Spleen (tissue), 7 donors: ENCODE measurements at regions not wholly inside any gene's neighbourhood (a gene's known extent, or its start where the extent isn't known, plus 50 kb on each side); places are given as distances from the start of the nearest gene placed in this dataset.

Experiments
- POLR2A ChIP-seq, 3 donors: fragments of 450-650 bp; IDR thresholded peaks; one replicate each; pipeline ENCODE4 v1.5.1; 2017; ENCODE audit warnings: antibody characterized with exemption in 3 of 3, mild to moderate bottlenecking in 1 of 3
- POLR2AphosphoS5 ChIP-seq, 3 donors: sonication (generic); formaldehyde crosslinking; IDR thresholded peaks; one replicate each; pipeline ENCODE4 v1.5.1; 2017; ENCODE audit warnings: antibody characterized with exemption in 3 of 3
- TF ChIP-seq, protein P1 (sequence below), 11 experiments: fragments of 200-600 bp in 7 of 11; fragments of 450-650 bp in 4 of 11; sonication (generic) in 4 of 11; IDR thresholded peaks in 8 of 11; conservative IDR thresholded peaks in 3 of 11; 1 replicate in 7 of 11; 2 replicates in 4 of 11; pipeline versions ENCODE4 v1.4.0 to v1.8.0; 2016 to 2021; ENCODE audit warnings: antibody characterized with exemption in 11 of 11, inconsistent platforms in 4 of 11, mild to moderate bottlenecking in 1 of 11
- donor health status: DM: no; HTN: no; CAD: no; lungs with moderate emphysema.
- donor health status: DM: no; HTN: no; CAD: no.
- donor health status: DM: no; HTN: no; CAD: no.

DNA sequence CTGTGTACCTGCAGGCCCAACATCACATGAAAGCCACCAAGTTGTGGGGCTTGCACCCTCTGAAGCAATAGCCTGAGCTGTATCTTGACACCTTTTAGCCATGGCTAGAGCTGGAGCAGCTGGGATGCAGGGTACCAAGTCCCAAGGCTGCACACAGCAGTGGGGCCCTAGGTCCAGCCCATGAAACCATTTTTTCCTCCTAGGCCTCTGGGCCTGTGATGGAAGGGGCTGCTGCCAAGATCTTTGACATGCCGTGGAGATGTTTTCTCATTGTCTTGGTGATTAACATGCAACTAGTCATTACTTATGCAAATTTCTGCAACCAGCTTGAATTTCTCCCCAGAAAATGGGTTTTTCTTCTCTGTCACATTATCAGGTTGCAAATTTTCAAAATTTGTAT is 387.2 kb upstream of the RIOK2 start:
- TF ChIP-seq, protein P1, sequence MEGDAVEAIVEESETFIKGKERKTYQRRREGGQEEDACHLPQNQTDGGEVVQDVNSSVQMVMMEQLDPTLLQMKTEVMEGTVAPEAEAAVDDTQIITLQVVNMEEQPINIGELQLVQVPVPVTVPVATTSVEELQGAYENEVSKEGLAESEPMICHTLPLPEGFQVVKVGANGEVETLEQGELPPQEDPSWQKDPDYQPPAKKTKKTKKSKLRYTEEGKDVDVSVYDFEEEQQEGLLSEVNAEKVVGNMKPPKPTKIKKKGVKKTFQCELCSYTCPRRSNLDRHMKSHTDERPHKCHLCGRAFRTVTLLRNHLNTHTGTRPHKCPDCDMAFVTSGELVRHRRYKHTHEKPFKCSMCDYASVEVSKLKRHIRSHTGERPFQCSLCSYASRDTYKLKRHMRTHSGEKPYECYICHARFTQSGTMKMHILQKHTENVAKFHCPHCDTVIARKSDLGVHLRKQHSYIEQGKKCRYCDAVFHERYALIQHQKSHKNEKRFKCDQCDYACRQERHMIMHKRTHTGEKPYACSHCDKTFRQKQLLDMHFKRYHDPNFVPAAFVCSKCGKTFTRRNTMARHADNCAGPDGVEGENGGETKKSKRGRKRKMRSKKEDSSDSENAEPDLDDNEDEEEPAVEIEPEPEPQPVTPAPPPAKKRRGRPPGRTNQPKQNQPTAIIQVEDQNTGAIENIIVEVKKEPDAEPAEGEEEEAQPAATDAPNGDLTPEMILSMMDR (IDR thresholded peaks at IDR 0.05 in 8 of 11, conservative IDR thresholded peaks at IDR 0.05 in 3 of 11): no peak
- TF ChIP-seq POLR2AphosphoS5 (IDR thresholded peaks at IDR 0.05) (no peak), POLR2A (IDR thresholded peaks at IDR 0.05) (no peak)
